H9 (cell line): ENCODE measurements at regions not wholly inside any gene's neighbourhood (a gene's known extent, or its start where the extent isn't known, plus 50 kb on each side); places are given as distances from the start of the nearest gene placed in this dataset.

ENCODE experiments used
- DNase-seq: peaks from one replicate; pipeline ENCODE4 v3.0.0-alpha.2; 2017
- H2AFZ ChIP-seq: one replicate; pipeline ENCODE4 v1.6.1; 2013; ENCODE audit warnings: mild to moderate bottlenecking, low read length, control low read depth, moderate library complexity
- H2AK5ac ChIP-seq: 2 replicates; pipeline ENCODE4 v1.6.1; 2013; ENCODE audit warnings: low read length, control low read depth, mixed read lengths; ENCODE audit not compliant: insufficient read length
- H2BK120ac ChIP-seq: one replicate; pipeline ENCODE4 v1.6.1; 2013; ENCODE audit warnings: low read depth, mild to moderate bottlenecking, low read length, control low read depth, inconsistent platforms; ENCODE audit not compliant: poor library complexity, severe bottlenecking
- H2BK12ac ChIP-seq: 2 replicates; pipeline ENCODE4 v1.6.1; 2013; ENCODE audit warnings: low read length, control low read depth, mixed read lengths, low read depth; ENCODE audit not compliant: insufficient read length
- H2BK15ac ChIP-seq: 2 replicates; pipeline ENCODE4 v1.6.1; 2013; ENCODE audit warnings: low read depth, low read length, control low read depth
- H2BK20ac ChIP-seq: one replicate; pipeline ENCODE4 v1.6.1; 2013; ENCODE audit warnings: low read depth, mild to moderate bottlenecking, low read length, control low read depth, inconsistent platforms; ENCODE audit not compliant: poor library complexity, severe bottlenecking
- H2BK5ac ChIP-seq: 2 replicates; pipeline ENCODE4 v1.6.1; 2013; ENCODE audit warnings: low read length, control low read depth, mixed read lengths; ENCODE audit not compliant: insufficient read length
- H3K14ac ChIP-seq: 2 replicates; pipeline ENCODE4 v1.6.1; 2013; ENCODE audit warnings: low read length, control low read depth; ENCODE audit not compliant: insufficient read depth
- H3K18ac ChIP-seq: 2 replicates; pipeline ENCODE4 v1.6.1; 2013; ENCODE audit warnings: low read depth, mild to moderate bottlenecking, mixed read lengths, low read length, control low read depth; ENCODE audit not compliant: insufficient read length
- H3K23ac ChIP-seq: 2 replicates; pipeline ENCODE4 v1.6.1; 2013; ENCODE audit warnings: low read length, control low read depth, mixed read lengths, low read depth; ENCODE audit not compliant: insufficient read length
- H3K23me2 ChIP-seq: 2 replicates; pipeline ENCODE4 v1.6.1; 2013; ENCODE audit warnings: low read depth, mild to moderate bottlenecking, mixed read lengths, low read length, control low read depth; ENCODE audit not compliant: insufficient read length, poor library complexity, severe bottlenecking
- H3K27ac ChIP-seq: 2 replicates; pipeline ENCODE4 v1.5.1; 2013; ENCODE audit warnings: low read length, control low read depth, mixed read lengths, low read depth; ENCODE audit not compliant: insufficient read length
- H3K27me3 ChIP-seq: 2 replicates; pipeline ENCODE4 v1.6.1; 2013; ENCODE audit warnings: low read length, control low read depth, inconsistent platforms; ENCODE audit not compliant: insufficient read depth
- H3K4ac ChIP-seq: 2 replicates; pipeline ENCODE4 v1.6.1; 2013; ENCODE audit warnings: low read depth, mild to moderate bottlenecking, control low read depth, inconsistent platforms, low read length, moderate library complexity
- H3K4me1 ChIP-seq: 2 replicates; pipeline ENCODE4 v1.6.1; 2013; ENCODE audit warnings: low read length, control low read depth, inconsistent platforms; ENCODE audit not compliant: insufficient read depth
- H3K4me2 ChIP-seq: 2 replicates; pipeline ENCODE4 v1.6.1; 2013; ENCODE audit warnings: low read length, control low read depth, mixed read lengths; ENCODE audit not compliant: insufficient read length, insufficient read depth
- H3K56ac ChIP-seq: 2 replicates; pipeline ENCODE4 v1.6.1; 2013; ENCODE audit warnings: low read depth, mild to moderate bottlenecking, mixed read lengths, low read length, control low read depth; ENCODE audit not compliant: insufficient read length
- H3K79me1 ChIP-seq: 2 replicates; pipeline ENCODE4 v1.6.1; 2013; ENCODE audit warnings: low read depth, mild to moderate bottlenecking, moderate library complexity, low read length, control low read depth, inconsistent platforms; ENCODE audit not compliant: insufficient read depth, poor library complexity, severe bottlenecking
- H3K79me2 ChIP-seq: 2 replicates; pipeline ENCODE4 v1.6.1; 2013; ENCODE audit warnings: low read length, control low read depth, inconsistent platforms; ENCODE audit not compliant: insufficient read depth
- H3K9ac ChIP-seq: 2 replicates; pipeline ENCODE4 v1.6.1; 2013; ENCODE audit warnings: low read length, control low read depth, mixed read lengths; ENCODE audit not compliant: insufficient read length; ENCODE audit errors: extremely low read depth
- H3K9me3 ChIP-seq: one replicate; pipeline ENCODE4 v1.6.1; 2013; ENCODE audit warnings: low read depth, low read length, inconsistent platforms; ENCODE audit not compliant: control insufficient read depth
- H3T11ph ChIP-seq: one replicate; pipeline ENCODE4 v1.6.1; 2013; ENCODE audit warnings: mild to moderate bottlenecking, low read length, control low read depth, inconsistent platforms
- H4K20me1 ChIP-seq: one replicate; pipeline ENCODE4 v1.6.1; 2013; ENCODE audit not compliant: control insufficient read depth, insufficient read length, insufficient read depth
- H4K5ac ChIP-seq: 2 replicates; pipeline ENCODE4 v1.6.1; 2013; ENCODE audit warnings: low read depth, mild to moderate bottlenecking, mixed read lengths, low read length, control low read depth; ENCODE audit not compliant: insufficient read length
- H4K8ac ChIP-seq: replicated peaks from 2 replicates; pipeline ENCODE4 v1.6.1; 2013; ENCODE audit warnings: low read length, control low read depth, mixed read lengths, low read depth; ENCODE audit not compliant: insufficient read length
- H4K91ac ChIP-seq: 2 replicates; pipeline ENCODE4 v1.6.1; 2013; ENCODE audit warnings: low read depth, mild to moderate bottlenecking, moderate library complexity, mixed read lengths, low read length, control low read depth; ENCODE audit not compliant: insufficient read length
- H3K27ac Mint-ChIP-seq, 3 experiments: 2 replicates in 2 of 3; 3 replicates in 1 of 3; pipeline ENCODE4 v1.8.0; 2020 to 2021; ENCODE audit warnings: mixed read lengths in 3 of 3, mild to moderate bottlenecking in 1 of 3, moderate library complexity in 1 of 3
- H3K27me3 Mint-ChIP-seq: 2 replicates; pipeline ENCODE4 v1.8.0; 2021; ENCODE audit warnings: low read depth, mild to moderate bottlenecking, moderate library complexity, mixed read lengths
- H3K36me3 Mint-ChIP-seq, 3 experiments: 2 replicates in 2 of 3; 3 replicates in 1 of 3; pipeline ENCODE4 v1.8.0; 2020 to 2021; ENCODE audit warnings: low read depth in 3 of 3, mixed read lengths in 3 of 3; ENCODE audit not compliant: insufficient read depth in 1 of 3
- H3K4me1 Mint-ChIP-seq, 2 experiments: 2 replicates each; pipeline ENCODE4 v1.8.0; 2020; ENCODE audit warnings: mixed read lengths in 2 of 2
- H3K4me3 Mint-ChIP-seq, 2 experiments: 2 replicates in 1 of 2; 3 replicates in 1 of 2; pipeline ENCODE4 v1.8.0; 2020 to 2021; ENCODE audit warnings: mild to moderate bottlenecking in 2 of 2, mixed read lengths in 2 of 2, moderate library complexity in 1 of 2
- H3K9me3 Mint-ChIP-seq, 2 experiments: 2 replicates in 1 of 2; 3 replicates in 1 of 2; pipeline ENCODE4 v1.8.0; 2020; ENCODE audit warnings: mild to moderate bottlenecking in 2 of 2, mixed read lengths in 2 of 2, moderate library complexity in 1 of 2
- CTCF ChIP-seq: fragments of 200-600 bp; sonication (generic); conservative IDR thresholded peaks from 3 replicates; pipeline ENCODE4 v1.8.0; 2021; ENCODE audit warnings: antibody characterized with exemption, mild to moderate bottlenecking
- WGBS: extraction: QIAGEN DNeasy Blood & Tissue Kit; methylation state at CpG from one replicate; pipeline ENCODE4 v1.1.7; 2013; ENCODE audit warnings: missing lambda C conversion rate, low lambda C conversion rate, mixed read lengths; ENCODE audit not compliant: insufficient read length; ENCODE audit errors: extremely low coverage; 5-methylcytosine and 5-hydroxymethylcytosine counted together

GRCh38 chr2:42861321-42861720, 68.9 kb upstream of the HAAO start:
- no CpG with 5 or more reads among the region's 2 CpGs for WGBS
- H3K4me3 Mint-ChIP-seq, result no peak overlapping the region
- no peaks in the 10 kb centered on the region for H3K36me3 Mint-ChIP-seq

More at GRCh38 chr2:42861321-42861720, 68.9 kb upstream of the HAAO start:
- Histone ChIP-seq H3K4me2 (no peak overlapping the region), H3K18ac (no peak overlapping the region), H3K79me2 (no peaks in the 10 kb centered on the region), H4K91ac (no peak overlapping the region), H3K79me1 (no peaks in the 10 kb centered on the region), H4K5ac (no peak overlapping the region), H3K27ac (no peak overlapping the region), H2BK5ac (no peak overlapping the region), H3K56ac (no peak overlapping the region), H2BK12ac (no peak overlapping the region), H3K4ac (no peak overlapping the region), H4K20me1 (no peaks in the 10 kb centered on the region), H3K27me3 (no peaks in the 10 kb centered on the region), H2BK20ac (no peak overlapping the region), H3K9ac (no peak overlapping the region), H2BK120ac (no peak overlapping the region), H2AK5ac (no peak overlapping the region), H3T11ph (no peak overlapping the region), H2BK15ac (no peak overlapping the region), H4K8ac (no peak overlapping the region), H3K9me3 (no peaks in the 10 kb centered on the region), H3K14ac (no peak overlapping the region), H2AFZ (no peak overlapping the region), H3K4me1 (no peaks in the 10 kb centered on the region), H3K23ac (no peak overlapping the region), H3K23me2 (no peaks in the 10 kb centered on the region)
- Mint-ChIP-seq H3K27ac (no peak overlapping the region; a peak in 1 of 7 replicates), H3K9me3 (no peaks in the 10 kb centered on the region), H3K27me3 (no peaks in the 10 kb centered on the region), H3K4me1 (peaks cover 3 to 14% of the 10 kb centered on the region in 2 experiments)
- DNase-seq, result no peak
- TF ChIP-seq CTCF, result no peak
